H9 (cell line): ENCODE measurements at regions not wholly inside any gene's neighbourhood (a gene's known extent, or its start where the extent isn't known, plus 50 kb on each side); places are given as distances from the start of the nearest gene placed in this dataset.

Experiments
- DNase-seq: peaks from one replicate; pipeline ENCODE4 v3.0.0-alpha.2; 2017
- H2AFZ ChIP-seq: one replicate; pipeline ENCODE4 v1.6.1; 2013; ENCODE audit warnings: mild to moderate bottlenecking, low read length, control low read depth, moderate library complexity
- H2AK5ac ChIP-seq: 2 replicates; pipeline ENCODE4 v1.6.1; 2013; ENCODE audit warnings: low read length, control low read depth, mixed read lengths; ENCODE audit not compliant: insufficient read length
- H2BK120ac ChIP-seq: one replicate; pipeline ENCODE4 v1.6.1; 2013; ENCODE audit warnings: low read depth, mild to moderate bottlenecking, low read length, control low read depth, inconsistent platforms; ENCODE audit not compliant: poor library complexity, severe bottlenecking
- H2BK12ac ChIP-seq: 2 replicates; pipeline ENCODE4 v1.6.1; 2013; ENCODE audit warnings: low read length, control low read depth, mixed read lengths, low read depth; ENCODE audit not compliant: insufficient read length
- H2BK15ac ChIP-seq: 2 replicates; pipeline ENCODE4 v1.6.1; 2013; ENCODE audit warnings: low read depth, low read length, control low read depth
- H2BK20ac ChIP-seq: one replicate; pipeline ENCODE4 v1.6.1; 2013; ENCODE audit warnings: low read depth, mild to moderate bottlenecking, low read length, control low read depth, inconsistent platforms; ENCODE audit not compliant: poor library complexity, severe bottlenecking
- H2BK5ac ChIP-seq: 2 replicates; pipeline ENCODE4 v1.6.1; 2013; ENCODE audit warnings: low read length, control low read depth, mixed read lengths; ENCODE audit not compliant: insufficient read length
- H3K14ac ChIP-seq: 2 replicates; pipeline ENCODE4 v1.6.1; 2013; ENCODE audit warnings: low read length, control low read depth; ENCODE audit not compliant: insufficient read depth
- H3K18ac ChIP-seq: 2 replicates; pipeline ENCODE4 v1.6.1; 2013; ENCODE audit warnings: low read depth, mild to moderate bottlenecking, mixed read lengths, low read length, control low read depth; ENCODE audit not compliant: insufficient read length
- H3K23ac ChIP-seq: 2 replicates; pipeline ENCODE4 v1.6.1; 2013; ENCODE audit warnings: low read length, control low read depth, mixed read lengths, low read depth; ENCODE audit not compliant: insufficient read length
- H3K23me2 ChIP-seq: 2 replicates; pipeline ENCODE4 v1.6.1; 2013; ENCODE audit warnings: low read depth, mild to moderate bottlenecking, mixed read lengths, low read length, control low read depth; ENCODE audit not compliant: insufficient read length, poor library complexity, severe bottlenecking
- H3K27ac ChIP-seq: 2 replicates; pipeline ENCODE4 v1.5.1; 2013; ENCODE audit warnings: low read length, control low read depth, mixed read lengths, low read depth; ENCODE audit not compliant: insufficient read length
- H3K27me3 ChIP-seq: 2 replicates; pipeline ENCODE4 v1.6.1; 2013; ENCODE audit warnings: low read length, control low read depth, inconsistent platforms; ENCODE audit not compliant: insufficient read depth
- H3K4ac ChIP-seq: 2 replicates; pipeline ENCODE4 v1.6.1; 2013; ENCODE audit warnings: low read depth, mild to moderate bottlenecking, control low read depth, inconsistent platforms, low read length, moderate library complexity
- H3K4me1 ChIP-seq: 2 replicates; pipeline ENCODE4 v1.6.1; 2013; ENCODE audit warnings: low read length, control low read depth, inconsistent platforms; ENCODE audit not compliant: insufficient read depth
- H3K4me2 ChIP-seq: 2 replicates; pipeline ENCODE4 v1.6.1; 2013; ENCODE audit warnings: low read length, control low read depth, mixed read lengths; ENCODE audit not compliant: insufficient read length, insufficient read depth
- H3K56ac ChIP-seq: 2 replicates; pipeline ENCODE4 v1.6.1; 2013; ENCODE audit warnings: low read depth, mild to moderate bottlenecking, mixed read lengths, low read length, control low read depth; ENCODE audit not compliant: insufficient read length
- H3K79me1 ChIP-seq: 2 replicates; pipeline ENCODE4 v1.6.1; 2013; ENCODE audit warnings: low read depth, mild to moderate bottlenecking, moderate library complexity, low read length, control low read depth, inconsistent platforms; ENCODE audit not compliant: insufficient read depth, poor library complexity, severe bottlenecking
- H3K79me2 ChIP-seq: 2 replicates; pipeline ENCODE4 v1.6.1; 2013; ENCODE audit warnings: low read length, control low read depth, inconsistent platforms; ENCODE audit not compliant: insufficient read depth
- H3K9ac ChIP-seq: 2 replicates; pipeline ENCODE4 v1.6.1; 2013; ENCODE audit warnings: low read length, control low read depth, mixed read lengths; ENCODE audit not compliant: insufficient read length; ENCODE audit errors: extremely low read depth
- H3K9me3 ChIP-seq: one replicate; pipeline ENCODE4 v1.6.1; 2013; ENCODE audit warnings: low read depth, low read length, inconsistent platforms; ENCODE audit not compliant: control insufficient read depth
- H3T11ph ChIP-seq: one replicate; pipeline ENCODE4 v1.6.1; 2013; ENCODE audit warnings: mild to moderate bottlenecking, low read length, control low read depth, inconsistent platforms
- H4K20me1 ChIP-seq: one replicate; pipeline ENCODE4 v1.6.1; 2013; ENCODE audit not compliant: control insufficient read depth, insufficient read length, insufficient read depth
- H4K5ac ChIP-seq: 2 replicates; pipeline ENCODE4 v1.6.1; 2013; ENCODE audit warnings: low read depth, mild to moderate bottlenecking, mixed read lengths, low read length, control low read depth; ENCODE audit not compliant: insufficient read length
- H4K8ac ChIP-seq: replicated peaks from 2 replicates; pipeline ENCODE4 v1.6.1; 2013; ENCODE audit warnings: low read length, control low read depth, mixed read lengths, low read depth; ENCODE audit not compliant: insufficient read length
- H4K91ac ChIP-seq: 2 replicates; pipeline ENCODE4 v1.6.1; 2013; ENCODE audit warnings: low read depth, mild to moderate bottlenecking, moderate library complexity, mixed read lengths, low read length, control low read depth; ENCODE audit not compliant: insufficient read length
- H3K27ac Mint-ChIP-seq, 3 experiments: 2 replicates in 2 of 3; 3 replicates in 1 of 3; pipeline ENCODE4 v1.8.0; 2020 to 2021; ENCODE audit warnings: mixed read lengths in 3 of 3, mild to moderate bottlenecking in 1 of 3, moderate library complexity in 1 of 3
- H3K27me3 Mint-ChIP-seq: 2 replicates; pipeline ENCODE4 v1.8.0; 2021; ENCODE audit warnings: low read depth, mild to moderate bottlenecking, moderate library complexity, mixed read lengths
- H3K36me3 Mint-ChIP-seq, 3 experiments: 2 replicates in 2 of 3; 3 replicates in 1 of 3; pipeline ENCODE4 v1.8.0; 2020 to 2021; ENCODE audit warnings: low read depth in 3 of 3, mixed read lengths in 3 of 3; ENCODE audit not compliant: insufficient read depth in 1 of 3
- H3K4me1 Mint-ChIP-seq, 2 experiments: 2 replicates each; pipeline ENCODE4 v1.8.0; 2020; ENCODE audit warnings: mixed read lengths in 2 of 2
- H3K4me3 Mint-ChIP-seq, 2 experiments: 2 replicates in 1 of 2; 3 replicates in 1 of 2; pipeline ENCODE4 v1.8.0; 2020 to 2021; ENCODE audit warnings: mild to moderate bottlenecking in 2 of 2, mixed read lengths in 2 of 2, moderate library complexity in 1 of 2
- H3K9me3 Mint-ChIP-seq, 2 experiments: 2 replicates in 1 of 2; 3 replicates in 1 of 2; pipeline ENCODE4 v1.8.0; 2020; ENCODE audit warnings: mild to moderate bottlenecking in 2 of 2, mixed read lengths in 2 of 2, moderate library complexity in 1 of 2
- CTCF ChIP-seq: fragments of 200-600 bp; sonication (generic); conservative IDR thresholded peaks from 3 replicates; pipeline ENCODE4 v1.8.0; 2021; ENCODE audit warnings: antibody characterized with exemption, mild to moderate bottlenecking
- whole genome bisulfite sequencing: extraction: QIAGEN DNeasy Blood & Tissue Kit; methylation state at CpG from one replicate; pipeline ENCODE4 v1.1.7; 2013; ENCODE audit warnings: missing lambda C conversion rate, low lambda C conversion rate, mixed read lengths; ENCODE audit not compliant: insufficient read length; ENCODE audit errors: extremely low coverage; 5-methylcytosine and 5-hydroxymethylcytosine counted together

DNA sequence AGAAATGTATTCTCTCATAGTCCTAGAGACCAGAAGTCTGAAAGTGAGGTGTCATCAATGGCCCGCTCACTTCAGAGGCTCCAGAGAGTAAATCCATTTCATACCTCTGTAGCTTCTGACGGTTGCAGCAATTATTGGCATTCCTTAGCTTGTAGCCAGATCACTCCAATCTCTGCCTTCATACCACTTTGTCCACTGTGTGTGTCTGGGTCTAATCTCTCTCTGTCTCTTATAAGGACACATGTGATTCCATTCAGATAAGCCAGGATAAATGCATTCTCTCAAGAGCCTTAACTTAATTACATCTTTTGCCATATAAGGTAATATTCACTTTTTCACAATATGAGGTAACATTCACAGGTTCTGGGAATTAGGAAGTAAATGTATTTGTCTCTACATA lies 365.7 kb downstream of the GXYLT1 start:
- no peak overlapping the region for H3K14ac ChIP-seq
- H3K27ac ChIP-seq = no peak overlapping the region
- no peak overlapping the region for H2BK12ac ChIP-seq
- H2BK15ac ChIP-seq = no peak overlapping the region
- H3K23ac ChIP-seq = no peak overlapping the region
- no peaks in the 10 kb centered on the region for H3K9me3 ChIP-seq
- no peak for TF ChIP-seq CTCF
- 0 out of 4 replicates have a peak, but pooled peaks cover 0 to 3% of the 10 kb centered on the region in 2 experiments for H3K4me1 Mint-ChIP-seq
- no peak overlapping the region for H4K8ac ChIP-seq
- no peak overlapping the region for H3K4me2 ChIP-seq
- no peak overlapping the region for H3T11ph ChIP-seq
- H3K36me3 Mint-ChIP-seq = no peaks in the 10 kb centered on the region
- H3K18ac ChIP-seq = no peak overlapping the region
- H3K4me1 ChIP-seq = no peaks in the 10 kb centered on the region
- no peaks in the 10 kb centered on the region for H3K27me3 ChIP-seq
- H3K27me3 Mint-ChIP-seq = no peaks in the 10 kb centered on the region
- no peak overlapping the region for H4K91ac ChIP-seq
- no peaks in the 10 kb centered on the region for H3K79me1 ChIP-seq
- H2BK20ac ChIP-seq = no peak overlapping the region
- no peak overlapping the region for H2AFZ ChIP-seq
- no peak overlapping the region for H3K9ac ChIP-seq
- no peak overlapping the region for H2BK5ac ChIP-seq
- H2BK120ac ChIP-seq = no peak overlapping the region
- H3K56ac ChIP-seq = no peak overlapping the region
- WGBS = no CpG with 5 or more reads among the region's 2 CpGs
- no peak overlapping the region for H2AK5ac ChIP-seq
- H3K9me3 Mint-ChIP-seq = no peaks in the 10 kb centered on the region
- no peak overlapping the region for H3K4me3 Mint-ChIP-seq
- no peaks in the 10 kb centered on the region for H4K20me1 ChIP-seq
- H3K79me2 ChIP-seq = no peaks in the 10 kb centered on the region
- no peak overlapping the region for H4K5ac ChIP-seq
- no peak overlapping the region for H3K27ac Mint-ChIP-seq
- DNase-seq = no peak
- no peaks in the 10 kb centered on the region for H3K23me2 ChIP-seq
- H3K4ac ChIP-seq = no peak overlapping the region
